Peyer's patch (tissue), 4 donors: ENCODE measurements at regions not wholly inside any gene's neighbourhood (a gene's known extent, or its start where the extent isn't known, plus 50 kb on each side); places are given as distances from the start of the nearest gene placed in this dataset.
A peak's percentile ranks its signal among the peaks of the same experiment; 100 is the strongest.

ENCODE experiments used
- DNase-seq, 3 donors: peaks; one replicate each; pipeline ENCODE4 v3.0.0-alpha.2; 2017 to 2019
- H3K27ac ChIP-seq, 4 donors: fragments of 200-600 bp; sonication (generic); one replicate each; pipeline ENCODE4 v1.5.1; 2016 to 2019
- H3K27me3 ChIP-seq, 2 donors: fragments of 200-600 bp; sonication (generic); one replicate each; pipeline ENCODE4 v1.5.1; 2019
- H3K36me3 ChIP-seq, 3 donors: fragments of 200-600 bp; sonication (generic); one replicate each; pipeline ENCODE4 v1.5.1; 2016 to 2019
- H3K4me1 ChIP-seq, 4 donors: fragments of 200-600 bp; sonication (generic); one replicate each; pipeline ENCODE4 v1.5.1; 2016 to 2019
- H3K4me3 ChIP-seq, 4 donors: fragments of 200-600 bp; sonication (generic); 1 replicate in 3 of 4; 2 replicates in 1 of 4; pipeline ENCODE4 v1.5.1; 2016 to 2019; ENCODE audit warnings: mild to moderate bottlenecking in 1 of 4
- H3K9me3 ChIP-seq, 4 donors: fragments of 200-600 bp; sonication (generic); one replicate each; pipeline ENCODE4 v1.5.1; 2016 to 2019; ENCODE audit warnings: mild to moderate bottlenecking in 1 of 4
- POLR2A ChIP-seq, 2 donors: fragments of 450-650 bp; IDR thresholded peaks; one replicate each; pipeline ENCODE4 v1.5.1; 2017; ENCODE audit warnings: antibody characterized with exemption in 2 of 2, mild to moderate bottlenecking in 2 of 2, moderate library complexity in 2 of 2
- TF ChIP-seq, protein P1 (sequence below), 6 experiments: fragments of 450-650 bp in 4 of 6; fragments of 200-600 bp in 2 of 6; sonication (generic) in 1 of 6; IDR thresholded peaks; one replicate each; pipeline ENCODE4 v1.5.1; 2017 to 2019; ENCODE audit warnings: antibody characterized with exemption in 6 of 6, mild to moderate bottlenecking in 3 of 6, moderate library complexity in 1 of 6

DNA sequence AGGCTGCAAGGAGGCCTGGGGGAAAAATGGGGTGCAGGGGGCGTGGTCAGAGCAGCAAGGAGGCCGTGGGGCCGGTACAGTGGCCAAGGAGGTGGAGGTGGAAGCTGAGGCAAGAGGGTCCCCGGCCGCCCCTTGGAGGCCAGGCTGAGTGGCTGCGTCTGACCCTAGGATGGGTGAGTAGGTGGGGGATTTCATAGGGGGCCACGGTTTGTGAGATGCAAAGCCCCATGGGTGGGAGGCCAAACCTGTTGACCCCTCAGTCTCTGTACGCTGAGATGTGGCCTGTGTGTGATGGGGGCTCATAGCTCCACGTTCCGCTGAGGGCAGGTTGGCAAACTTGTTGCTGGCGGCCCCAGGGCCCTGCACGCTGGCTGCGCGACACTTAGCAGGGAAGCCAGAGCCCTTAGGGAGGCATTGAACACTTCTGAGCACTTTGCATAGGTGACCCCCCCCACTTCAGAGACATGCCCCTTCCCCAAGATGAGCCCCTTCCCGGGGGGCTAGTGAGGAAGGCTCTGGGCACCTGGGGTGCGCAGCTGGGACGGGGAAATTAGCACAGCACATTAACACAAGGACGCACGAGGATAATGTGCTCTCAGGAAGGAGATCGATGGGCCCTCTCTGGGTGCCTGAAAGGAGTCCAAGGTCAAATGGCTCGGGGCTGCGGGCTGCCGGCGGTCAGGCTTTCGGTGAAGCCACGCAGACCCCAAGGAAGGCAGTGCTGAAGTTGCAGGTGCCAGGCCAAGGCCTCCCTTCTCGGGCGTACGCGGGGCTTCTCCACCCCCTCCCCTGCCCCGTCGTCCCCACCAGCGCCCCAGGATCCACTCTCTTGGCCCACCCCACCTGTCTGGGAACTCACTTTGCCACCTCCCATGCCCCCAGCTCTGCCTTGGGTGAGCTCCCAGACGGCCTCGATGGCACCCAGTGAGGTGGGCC is 107.4 kb downstream of the HMX1 start:
- H3K27ac ChIP-seq, result no peak overlapping the region
- no peak for TF ChIP-seq POLR2A (IDR thresholded peaks at IDR 0.05)
- TF ChIP-seq, protein P1, sequence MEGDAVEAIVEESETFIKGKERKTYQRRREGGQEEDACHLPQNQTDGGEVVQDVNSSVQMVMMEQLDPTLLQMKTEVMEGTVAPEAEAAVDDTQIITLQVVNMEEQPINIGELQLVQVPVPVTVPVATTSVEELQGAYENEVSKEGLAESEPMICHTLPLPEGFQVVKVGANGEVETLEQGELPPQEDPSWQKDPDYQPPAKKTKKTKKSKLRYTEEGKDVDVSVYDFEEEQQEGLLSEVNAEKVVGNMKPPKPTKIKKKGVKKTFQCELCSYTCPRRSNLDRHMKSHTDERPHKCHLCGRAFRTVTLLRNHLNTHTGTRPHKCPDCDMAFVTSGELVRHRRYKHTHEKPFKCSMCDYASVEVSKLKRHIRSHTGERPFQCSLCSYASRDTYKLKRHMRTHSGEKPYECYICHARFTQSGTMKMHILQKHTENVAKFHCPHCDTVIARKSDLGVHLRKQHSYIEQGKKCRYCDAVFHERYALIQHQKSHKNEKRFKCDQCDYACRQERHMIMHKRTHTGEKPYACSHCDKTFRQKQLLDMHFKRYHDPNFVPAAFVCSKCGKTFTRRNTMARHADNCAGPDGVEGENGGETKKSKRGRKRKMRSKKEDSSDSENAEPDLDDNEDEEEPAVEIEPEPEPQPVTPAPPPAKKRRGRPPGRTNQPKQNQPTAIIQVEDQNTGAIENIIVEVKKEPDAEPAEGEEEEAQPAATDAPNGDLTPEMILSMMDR (IDR thresholded peaks at IDR 0.05), result no peak
- H3K27me3 ChIP-seq, result no peaks in the 10 kb centered on the region
- peak in 1 of 3 donors; percentile 35 for DNase-seq
- H3K36me3 ChIP-seq, result no peaks in the 10 kb centered on the region
- no peak overlapping the region for H3K4me3 ChIP-seq
- H3K4me1 ChIP-seq, result no peaks in the 10 kb centered on the region
- H3K9me3 ChIP-seq, result no peaks in the 10 kb centered on the region

DNA sequence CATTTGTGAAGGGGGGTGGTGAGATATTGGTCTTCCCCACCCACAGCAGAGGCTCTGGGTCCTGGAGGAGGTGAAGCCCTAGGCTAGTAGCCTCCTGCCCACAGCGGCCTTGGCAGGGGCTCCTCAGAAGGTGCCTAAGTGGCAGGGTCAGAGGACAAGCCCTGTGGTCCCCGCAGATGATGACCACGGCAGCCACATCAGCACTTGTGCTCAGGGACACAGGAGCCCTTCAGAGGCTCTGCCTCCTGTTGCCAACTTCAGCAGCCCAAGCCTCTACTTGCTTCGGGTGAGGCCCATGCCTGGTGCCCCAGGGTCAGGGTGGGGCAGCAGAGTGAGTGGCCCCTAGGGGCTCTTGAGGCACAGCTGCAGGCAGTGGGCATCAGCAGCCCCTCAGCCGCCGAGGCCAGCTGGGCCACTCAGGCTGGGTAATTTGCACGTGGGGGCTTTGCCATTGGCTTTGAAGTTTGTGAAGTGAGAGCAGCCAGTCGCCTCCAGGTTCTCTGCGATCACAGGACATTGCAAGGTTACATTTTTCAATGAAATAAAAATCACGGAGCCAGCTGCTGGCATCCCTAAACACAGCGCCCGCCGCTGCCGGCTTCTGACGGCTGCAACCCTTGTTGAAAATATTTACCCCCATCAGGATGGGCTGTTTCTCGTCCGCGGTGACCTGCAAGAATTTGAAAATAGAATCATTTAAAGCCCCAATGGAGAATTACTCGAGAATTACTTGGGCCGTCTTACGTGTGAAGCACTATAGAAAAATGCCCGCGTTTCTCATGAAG is 108.5 kb downstream of the HMX1 start:
- no peak for TF ChIP-seq POLR2A (IDR thresholded peaks at IDR 0.05)
- TF ChIP-seq, protein P1 (IDR thresholded peaks at IDR 0.05), result no peak

DNA sequence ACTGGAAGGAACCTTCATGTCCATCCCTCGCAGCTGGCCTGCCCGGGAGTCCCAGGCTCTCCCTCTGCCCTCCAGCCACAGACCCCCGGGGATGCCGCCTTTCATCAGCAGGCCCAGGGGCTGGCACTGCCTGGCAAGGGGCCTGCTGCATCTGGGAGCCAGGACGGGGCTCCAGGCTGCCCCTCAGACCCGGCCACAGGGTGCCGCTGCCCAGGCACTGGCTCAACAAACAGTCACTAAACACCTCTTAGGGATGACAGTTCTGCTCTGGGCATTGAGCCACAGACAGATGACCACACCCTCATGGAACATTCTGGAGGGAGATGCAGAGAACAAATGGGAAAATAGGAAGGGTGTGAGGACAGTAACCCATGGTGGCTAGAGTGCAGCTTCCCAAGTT is 109.3 kb downstream of the HMX1 start:
- Histone ChIP-seq H3K27ac (no peak overlapping the region), H3K4me1 (no peaks in the 10 kb centered on the region), H3K27me3 (no peaks in the 10 kb centered on the region), H3K36me3 (no peaks in the 10 kb centered on the region), H3K9me3 (no peaks in the 10 kb centered on the region), H3K4me3 (no peak overlapping the region)
- no peak for TF ChIP-seq POLR2A (IDR thresholded peaks at IDR 0.05)
- TF ChIP-seq, protein P1 (IDR thresholded peaks at IDR 0.05), result no peak
- DNase-seq, result peak in 1 of 3 donors; percentile 23

More for the DNA sequence above, 108.5 kb downstream of the HMX1 start:
- Histone ChIP-seq H3K9me3 (no peaks in the 10 kb centered on the region), H3K27ac (no peak overlapping the region), H3K4me3 (no peak overlapping the region), H3K36me3 (no peaks in the 10 kb centered on the region), H3K27me3 (no peaks in the 10 kb centered on the region), H3K4me1 (no peaks in the 10 kb centered on the region)
- DNase-seq, result peak in 1 of 3 donors; percentile 31

DNA sequence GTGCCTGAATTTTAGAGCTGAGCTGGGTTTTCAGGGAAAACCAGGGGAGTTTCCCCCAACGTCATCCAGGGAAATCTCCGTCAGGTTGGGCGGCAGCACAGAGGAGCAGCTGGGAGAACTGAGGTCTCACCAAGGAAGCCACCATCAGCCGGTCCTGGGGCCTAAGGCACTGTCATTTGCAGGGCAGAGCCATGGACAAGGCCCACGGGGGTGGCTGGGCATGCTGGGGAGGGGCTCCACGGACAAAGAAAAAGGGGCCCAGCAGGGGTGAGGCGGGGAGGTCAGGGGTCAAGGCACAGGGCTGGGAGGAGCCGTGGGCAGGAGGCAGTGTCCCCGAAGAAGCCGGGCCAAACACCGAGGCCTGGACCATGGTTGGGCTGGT is 109.8 kb downstream of the HMX1 start:
- no peak for DNase-seq
- no peaks in the 10 kb centered on the region for H3K4me1 ChIP-seq
- H3K27me3 ChIP-seq, result no peaks in the 10 kb centered on the region
- H3K9me3 ChIP-seq, result no peaks in the 10 kb centered on the region
- H3K36me3 ChIP-seq, result no peaks in the 10 kb centered on the region
- no peak overlapping the region for H3K4me3 ChIP-seq
- no peak for TF ChIP-seq POLR2A (IDR thresholded peaks at IDR 0.05)
- TF ChIP-seq, protein P1 (IDR thresholded peaks at IDR 0.05), result no peak
- H3K27ac ChIP-seq, result no peak overlapping the region

DNA sequence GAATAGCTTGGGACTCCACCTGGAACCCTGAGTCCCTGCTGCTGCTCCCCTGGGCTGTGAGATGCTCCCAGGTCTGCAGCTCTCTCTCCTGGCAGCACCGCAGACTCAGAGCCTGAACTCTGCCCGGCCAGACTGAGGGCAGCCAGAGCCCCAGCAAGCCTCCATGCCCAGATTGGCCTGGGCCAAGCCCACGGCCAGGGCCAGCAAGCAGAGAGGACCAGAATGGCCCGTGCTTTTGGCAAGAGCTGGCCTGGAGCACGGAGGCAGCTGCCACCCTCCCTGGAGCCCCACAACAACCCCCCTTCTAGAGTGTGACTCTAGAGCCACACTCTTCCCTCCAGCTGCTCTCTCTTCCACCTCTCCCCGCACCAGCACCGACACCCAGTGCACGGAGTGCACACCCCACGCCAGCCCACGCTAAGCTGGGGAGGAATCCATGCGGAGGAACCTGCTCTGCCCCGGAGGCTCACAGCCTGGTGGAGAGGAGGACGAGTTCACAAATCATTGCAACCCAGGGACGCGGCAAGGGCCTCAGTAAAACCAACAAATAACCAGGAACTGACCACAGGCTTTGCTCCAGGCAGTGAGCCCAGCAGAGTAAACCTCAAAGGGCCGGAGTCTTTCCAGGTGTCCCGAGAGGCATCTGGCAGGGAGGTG is 110.3 kb downstream of the HMX1 start:
- peak in 1 of 3 donors; percentile 16 for DNase-seq
- H3K27ac ChIP-seq, result no peak overlapping the region
- H3K27me3 ChIP-seq, result no peaks in the 10 kb centered on the region
- no peaks in the 10 kb centered on the region for H3K4me1 ChIP-seq
- no peak overlapping the region for H3K4me3 ChIP-seq
- no peaks in the 10 kb centered on the region for H3K9me3 ChIP-seq
- TF ChIP-seq, protein P1 (IDR thresholded peaks at IDR 0.05), result no peak
- TF ChIP-seq POLR2A (IDR thresholded peaks at IDR 0.05), result no peak
- no peaks in the 10 kb centered on the region for H3K36me3 ChIP-seq
